ENCODE measurements at regions not wholly inside any gene's neighbourhood (a gene's known extent, or its start where the extent isn't known, plus 50 kb on each side); places are given as distances from the start of the nearest gene placed in this dataset.

DNA sequence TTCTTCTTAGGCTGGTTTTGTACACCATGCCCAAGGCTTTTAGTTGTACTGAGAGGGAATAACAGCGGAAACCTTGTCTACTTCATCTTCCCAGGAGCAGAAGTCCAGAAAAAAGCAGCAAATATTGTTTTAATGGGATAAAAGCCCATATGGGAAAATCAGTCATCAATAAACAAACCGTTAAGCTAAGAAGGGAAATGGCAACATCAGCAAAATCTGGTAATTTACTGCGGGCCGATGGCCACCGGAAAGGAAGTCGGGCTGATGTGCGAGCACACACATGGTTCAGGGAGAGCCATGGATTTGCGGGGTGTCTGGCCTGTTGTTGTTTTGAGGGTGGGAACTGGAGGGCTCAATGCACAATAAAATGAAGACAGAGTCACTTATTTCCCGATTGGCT, 300.7 kb upstream of the RAB6C start:
- WGBS (ENCODE audit: insufficient coverage, low coverage, low lambda C conversion rate, missing lambda C conversion rate): 68% methylated on average over 7 of the region's 9 CpGs
- intact Hi-C loops (cut with DNase I): no loop called here
- Histone ChIP-seq H3K4me1 (no peaks in the 10 kb centered on the region), H3K27me3 (no peaks in the 10 kb centered on the region), H3K4me3 (no peak overlapping the region), H3K36me3 (no peaks in the 10 kb centered on the region), H3K27ac (no peak overlapping the region), H3K9me3 (no peaks in the 10 kb centered on the region)
- DNase-seq (no peak), ATAC-seq (no peak)
- TF ChIP-seq POLR2A (IDR thresholded peaks at IDR 0.05): no peak
- TF ChIP-seq CTCF (IDR thresholded peaks at IDR 0.05): no peak

GRCh38 chr2:129681788-129682187, 297.7 kb upstream of the RAB6C start:
- Histone ChIP-seq H3K4me1 (no peaks in the 10 kb centered on the region), H3K27ac (no peak overlapping the region), H3K4me3 (no peak overlapping the region), H3K9me3 (no peaks in the 10 kb centered on the region), H3K36me3 (no peaks in the 10 kb centered on the region), H3K27me3 (no peaks in the 10 kb centered on the region)
- no peak for TF ChIP-seq POLR2A (IDR thresholded peaks at IDR 0.05)
- no peak for TF ChIP-seq CTCF (IDR thresholded peaks at IDR 0.05)
- intact Hi-C loops (cut with DNase I): no loop called here
- WGBS (ENCODE audit: insufficient coverage, low coverage, low lambda C conversion rate, missing lambda C conversion rate): 53% methylated on average over 1 of the region's 1 CpG
- ATAC-seq (no peak), DNase-seq (no peak)

- TF ChIP-seq CTCF (IDR thresholded peaks at IDR 0.05) (no peak), POLR2A (IDR thresholded peaks at IDR 0.05) (no peak)
- WGBS (ENCODE audit: insufficient coverage, low coverage, low lambda C conversion rate, missing lambda C conversion rate): 48% methylated on average over 4 of the region's 4 CpGs
- H3K27ac ChIP-seq: no peak overlapping the region
- H3K4me1 ChIP-seq: no peaks in the 10 kb centered on the region
- no peak overlapping the region for H3K4me3 ChIP-seq
- H3K36me3 ChIP-seq: no peaks in the 10 kb centered on the region
- no peak for DNase-seq
- intact Hi-C loops (cut with DNase I): no loop called here
- no peak for ATAC-seq
- H3K27me3 ChIP-seq: no peaks in the 10 kb centered on the region
- H3K9me3 ChIP-seq: no peaks in the 10 kb centered on the region
Observed at GRCh38 chr2:129689653-129690448, 289.6 kb upstream of the RAB6C start.

DNA sequence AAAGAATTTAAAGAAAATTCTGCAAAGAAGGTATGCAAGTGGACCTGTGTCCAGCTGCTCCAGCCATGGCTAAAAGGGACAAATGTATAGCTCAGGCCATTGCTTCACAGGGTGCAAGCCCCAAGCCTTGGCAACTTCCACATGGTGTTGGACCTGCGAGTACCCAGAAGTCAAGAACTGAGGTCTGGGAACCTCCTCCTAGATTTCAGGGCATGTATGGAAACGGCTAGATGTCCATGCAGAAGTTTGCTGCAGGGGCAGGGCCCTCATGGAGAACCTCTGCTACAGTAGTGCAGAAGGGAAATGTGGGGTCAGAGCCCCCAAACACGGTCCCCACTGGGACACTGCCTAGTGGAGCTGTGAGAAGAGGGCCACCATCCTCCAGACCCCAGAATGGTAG, 284.0 kb upstream of the RAB6C start:
- no peak overlapping the region for H3K27ac ChIP-seq
- DNase-seq (no peak), ATAC-seq (no peak)
- H3K4me1 ChIP-seq: no peaks in the 10 kb centered on the region
- no peak overlapping the region for H3K4me3 ChIP-seq
- no peak for TF ChIP-seq POLR2A (IDR thresholded peaks at IDR 0.05)
- no peaks in the 10 kb centered on the region for H3K9me3 ChIP-seq
- 40% methylated on average over 1 of the region's 3 CpGs for WGBS (ENCODE audit: insufficient coverage, low coverage, low lambda C conversion rate, missing lambda C conversion rate)
- no peaks in the 10 kb centered on the region for H3K27me3 ChIP-seq
- intact Hi-C loops (cut with DNase I): no loop called here
- H3K36me3 ChIP-seq: no peaks in the 10 kb centered on the region

- no peaks in the 10 kb centered on the region for H3K27me3 ChIP-seq
- no peaks in the 10 kb centered on the region for H3K9me3 ChIP-seq
- H3K4me1 ChIP-seq: no peaks in the 10 kb centered on the region
- H3K27ac ChIP-seq: no peak overlapping the region
- H3K36me3 ChIP-seq: no peaks in the 10 kb centered on the region
- ATAC-seq: peak in 3 of 4 donors; percentile 25 to 56 (median 51)
- intact Hi-C loops (cut with DNase I): no loop called here
- TF ChIP-seq POLR2A (IDR thresholded peaks at IDR 0.05) (no peak), CTCF (IDR thresholded peaks at IDR 0.05) (no peak)
- 55% methylated on average over 3 of the region's 3 CpGs for WGBS (ENCODE audit: insufficient coverage, low coverage, low lambda C conversion rate, missing lambda C conversion rate)
- H3K4me3 ChIP-seq: no peak overlapping the region
- DNase-seq: no peak
Observed at GRCh38 chr2:129698593-129698992, 280.9 kb upstream of the RAB6C start.

Measured in right lobe of liver (tissue), 6 donors.